Activated CD4-positive, alpha-beta T cell treated with anti-CD3 and anti-CD28 coated beads, Interleukin-2, amount 50 U/mL, for 1 hour (primary cell): ENCODE measurements at regions not wholly inside any gene's neighbourhood (a gene's known extent, or its start where the extent isn't known, plus 50 kb on each side); places are given as distances from the start of the nearest gene placed in this dataset.
"Not testable (repeated sequence)": the region's sequence is repeated elsewhere in the genome, so short reads cannot be mapped to it uniquely, and the experiment has no call there.

Source experiments
- DNase-seq: peaks from one replicate; pipeline ENCODE4 v3.0.0-alpha.2; 2020

DNA sequence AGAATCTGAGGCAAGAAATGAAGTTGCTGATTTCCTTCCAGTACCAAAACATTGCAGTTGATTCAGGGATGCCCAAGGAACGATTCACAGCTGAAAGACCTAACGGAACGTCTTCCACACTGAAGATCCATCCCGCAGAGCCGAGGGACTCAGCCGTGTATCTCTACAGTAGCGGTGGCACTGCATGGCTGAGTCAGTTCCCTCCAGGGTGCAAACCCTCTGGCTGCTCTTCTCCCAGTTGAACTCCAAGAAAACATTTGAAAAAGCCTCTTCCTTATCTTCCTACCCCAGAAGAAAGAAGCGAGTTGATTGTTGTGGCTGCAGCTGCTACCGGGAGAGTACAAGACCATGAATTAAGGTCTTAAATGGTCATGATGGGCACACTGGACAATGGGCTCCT, 147.1 kb upstream of the PRSS1 start:
- DNase-seq: no peak

- no peak for DNase-seq
Measured at GRCh38 chr7:142598297-142598696, 151.0 kb upstream of the PRSS1 start.

DNA sequence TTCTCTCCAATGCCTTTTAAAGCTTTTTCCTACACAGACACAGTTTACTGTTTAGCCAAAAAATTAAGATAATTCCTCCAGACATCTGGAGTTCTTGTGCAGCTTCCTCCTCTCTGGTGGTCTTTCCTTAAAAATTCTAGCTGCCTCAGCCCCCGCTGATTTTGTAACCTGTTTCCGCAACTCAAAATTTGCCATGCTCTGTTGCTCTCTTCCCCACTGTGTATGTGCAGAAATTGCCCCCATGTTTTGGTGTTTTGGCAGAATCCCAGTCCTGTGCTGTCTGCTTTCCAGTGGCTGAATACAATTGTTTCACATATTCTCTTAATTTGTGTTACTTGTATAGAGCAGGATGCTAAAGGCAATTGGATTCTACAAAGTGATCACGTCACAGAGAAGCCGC, 151.7 kb upstream of the PRSS1 start:
- no peak for DNase-seq

DNA sequence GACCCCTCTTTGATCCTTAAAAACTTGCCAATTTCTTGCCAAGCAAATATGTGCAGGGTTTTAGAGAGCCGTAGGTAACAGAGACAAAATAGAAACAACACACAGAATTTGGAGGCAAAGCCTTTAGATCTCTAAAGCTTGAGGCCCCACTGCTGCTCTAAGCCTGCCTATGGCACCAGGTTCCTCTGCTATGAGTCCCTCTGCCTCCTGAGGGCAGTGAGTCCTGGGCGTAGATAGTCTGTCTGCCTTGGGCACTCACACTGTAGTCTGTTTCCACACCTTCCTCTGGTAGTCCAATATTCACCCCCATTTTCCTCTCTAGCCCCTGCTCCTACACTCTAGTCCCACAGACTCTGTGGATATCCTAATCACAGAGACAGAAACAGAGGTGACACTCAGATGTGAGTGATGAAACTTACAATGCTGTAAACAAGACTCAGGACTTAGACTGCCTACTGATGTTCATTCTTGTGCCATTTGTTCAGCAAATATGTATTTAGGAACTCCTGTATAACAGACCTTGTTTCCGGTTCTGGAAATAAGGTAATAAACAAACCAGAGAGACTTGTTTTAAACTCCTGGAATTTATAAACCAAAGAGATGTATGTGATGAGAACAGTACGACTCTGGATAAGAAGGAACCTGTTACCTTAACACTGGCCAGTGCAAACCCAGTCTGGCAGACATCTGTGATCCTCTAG, 153.3 kb upstream of the PRSS1 start:
- DNase-seq: no peak

DNA sequence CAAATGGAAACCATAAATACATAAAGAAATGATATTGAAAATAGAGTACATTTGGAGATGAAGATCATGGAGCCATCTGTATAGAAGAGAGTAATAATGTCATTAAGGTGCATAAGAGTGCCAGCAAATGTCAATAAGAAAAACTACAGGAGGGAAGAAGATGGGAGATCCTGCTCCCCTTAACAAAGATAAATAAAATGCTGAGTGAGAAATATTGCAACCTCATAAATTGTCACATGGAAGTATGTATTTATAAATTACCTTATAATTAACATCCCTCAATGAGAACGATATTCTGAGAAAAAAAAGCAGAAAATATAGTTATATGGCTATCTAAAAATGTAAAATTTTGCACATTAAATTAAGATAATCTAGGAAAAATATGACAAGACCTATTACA, 155.2 kb upstream of the PRSS1 start:
- DNase-seq: no peak

DNA sequence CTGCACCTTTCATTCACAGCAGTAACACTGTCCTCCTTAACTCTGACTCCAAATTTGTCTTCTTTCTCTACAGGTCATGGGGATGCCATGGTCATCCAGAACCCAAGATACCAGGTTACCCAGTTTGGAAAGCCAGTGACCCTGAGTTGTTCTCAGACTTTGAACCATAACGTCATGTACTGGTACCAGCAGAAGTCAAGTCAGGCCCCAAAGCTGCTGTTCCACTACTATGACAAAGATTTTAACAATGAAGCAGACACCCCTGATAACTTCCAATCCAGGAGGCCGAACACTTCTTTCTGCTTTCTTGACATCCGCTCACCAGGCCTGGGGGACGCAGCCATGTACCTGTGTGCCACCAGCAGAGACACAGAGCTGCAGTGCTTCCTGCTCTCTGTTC, 156.2 kb upstream of the PRSS1 start:
- no peak for DNase-seq

- no peak for DNase-seq
Measured at GRCh38 chr7:142592664-142593063, 156.6 kb upstream of the PRSS1 start.

DNA sequence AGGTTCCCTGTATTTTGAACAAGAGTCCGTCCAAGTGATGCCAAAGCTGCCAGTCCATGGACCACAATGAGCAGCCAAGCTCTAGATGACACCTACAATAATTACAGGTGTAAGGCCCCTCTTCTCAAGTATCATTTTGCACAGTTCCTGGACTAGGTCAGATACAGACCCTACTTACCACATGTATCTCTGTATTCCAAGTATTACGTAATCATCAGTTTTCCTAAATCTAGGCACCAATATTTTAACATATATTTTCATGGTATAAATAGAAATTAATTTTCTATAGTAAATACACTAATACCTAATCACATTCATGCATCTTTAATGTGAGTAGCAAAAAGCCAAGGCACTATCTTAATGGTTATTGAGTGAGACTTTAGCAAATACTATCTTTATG, 157.0 kb upstream of the PRSS1 start:
- no peak for DNase-seq

- no peak for DNase-seq
Measured at GRCh38 chr7:142590830-142591457, 158.3 kb upstream of the PRSS1 start.

- DNase-seq: no peak
Measured at GRCh38 chr7:142590077-142590476, 159.2 kb upstream of the PRSS1 start.

- DNase-seq: no peak
Measured at GRCh38 chr7:142587578-142588191, 161.6 kb upstream of the PRSS1 start.

DNA sequence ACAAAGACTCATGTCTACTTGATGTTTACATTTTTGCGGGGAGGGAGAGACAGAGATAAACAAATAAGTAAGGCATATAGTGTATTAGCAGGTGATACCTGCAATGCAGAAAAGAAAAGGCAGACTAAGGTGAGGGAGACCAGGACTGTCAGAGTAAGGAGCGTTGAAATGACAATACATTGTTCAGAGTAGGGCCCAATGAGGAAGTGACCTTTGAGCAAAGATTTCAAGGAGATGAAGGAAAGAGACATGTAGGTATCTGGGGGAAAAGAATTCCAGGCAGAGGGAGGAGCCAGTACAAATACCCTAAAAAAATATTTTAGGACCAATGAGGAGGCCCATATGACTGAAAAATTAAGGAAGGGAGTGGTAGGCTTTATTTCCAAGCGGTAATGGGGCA, 162.7 kb upstream of the PRSS1 start:
- no peak for DNase-seq

DNA sequence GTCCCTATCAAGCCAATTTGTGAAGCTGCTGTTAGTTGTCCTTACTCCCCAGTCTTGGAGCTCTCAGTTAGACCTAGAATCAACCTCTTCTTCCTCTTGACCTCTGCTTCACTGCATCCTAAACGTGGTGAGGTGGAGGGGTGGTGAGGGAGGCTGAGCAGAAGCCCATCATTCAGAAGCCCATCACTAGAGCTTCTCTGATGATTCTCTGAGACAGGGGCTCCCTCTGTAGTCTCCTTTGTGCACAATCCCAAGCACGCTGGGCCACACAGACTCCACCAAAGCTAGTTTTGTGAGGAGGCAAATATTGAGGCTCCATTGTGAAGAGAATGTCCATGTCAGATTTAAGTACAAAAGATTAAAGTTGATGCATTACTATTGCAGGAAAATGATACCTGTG, 163.8 kb upstream of the PRSS1 start:
- no peak for DNase-seq

DNA sequence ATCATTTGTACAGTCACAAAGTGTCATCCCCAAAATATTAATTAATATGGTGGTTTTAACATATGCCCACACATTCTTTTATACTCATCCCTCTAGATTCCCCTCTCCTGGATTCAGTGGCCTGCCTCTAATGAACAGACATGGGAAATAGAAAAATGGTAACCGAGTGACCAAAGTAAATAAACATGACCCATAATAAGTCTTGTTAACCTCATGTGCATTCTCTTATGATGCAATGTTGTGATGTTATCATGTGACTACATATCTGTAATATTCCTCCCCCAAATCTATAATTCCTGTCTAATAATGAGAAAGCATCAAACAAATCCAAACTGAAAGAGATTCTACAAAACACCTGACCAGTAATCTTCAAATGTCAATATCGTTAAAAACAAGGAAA, 164.5 kb upstream of the PRSS1 start:
- DNase-seq: no peak

DNA sequence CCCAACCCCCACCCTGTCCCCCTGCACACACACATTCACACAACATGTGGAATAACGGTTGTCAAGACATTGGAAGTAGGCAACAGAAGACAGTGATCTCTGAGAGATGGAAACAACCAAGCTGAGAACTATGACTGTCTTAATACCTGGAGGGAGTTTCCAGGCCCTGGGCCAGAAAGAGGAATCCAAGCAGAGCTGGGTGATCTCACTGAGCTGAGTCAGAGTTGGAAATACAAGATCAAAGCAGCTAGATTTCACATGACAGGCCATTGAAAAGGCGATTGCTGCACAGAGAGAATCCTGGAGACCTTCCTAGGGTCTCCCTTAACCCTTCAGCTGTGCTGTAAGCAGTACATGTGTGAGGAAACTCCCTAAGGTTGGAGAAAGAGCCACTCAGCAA, 165.8 kb upstream of the PRSS1 start:
- DNase-seq: no peak

DNA sequence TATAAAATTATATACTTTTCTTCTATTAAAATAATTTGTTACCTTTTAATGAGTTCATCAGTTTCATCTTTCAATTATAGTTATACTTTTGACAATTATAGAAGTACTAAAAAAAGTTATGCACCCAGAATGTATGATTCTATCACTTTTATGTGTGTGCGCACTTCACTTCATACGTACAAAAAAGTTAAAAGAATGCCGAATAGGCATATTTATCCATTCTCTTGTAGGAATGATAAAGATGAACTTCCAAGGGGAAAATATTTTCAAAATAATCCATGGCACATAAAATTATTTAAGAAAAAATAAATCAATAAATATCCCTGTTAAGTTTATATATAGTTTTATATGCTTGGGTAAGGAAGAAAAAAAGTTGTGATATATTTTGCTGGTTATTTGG, 166.9 kb upstream of the PRSS1 start:
- no peak for DNase-seq

GRCh38 chr7:142581341-142581740, 167.9 kb upstream of the PRSS1 start:
- DNase-seq: no peak

- DNase-seq: no peak
Measured at GRCh38 chr7:142579946-142580345, 169.3 kb upstream of the PRSS1 start.

GRCh38 chr7:142575351-142575750, 173.9 kb upstream of the PRSS1 start:
- DNase-seq: not testable (repeated sequence)

GRCh38 chr7:142571581-142571980, 177.7 kb upstream of the PRSS1 start:
- no peak for DNase-seq

DNA sequence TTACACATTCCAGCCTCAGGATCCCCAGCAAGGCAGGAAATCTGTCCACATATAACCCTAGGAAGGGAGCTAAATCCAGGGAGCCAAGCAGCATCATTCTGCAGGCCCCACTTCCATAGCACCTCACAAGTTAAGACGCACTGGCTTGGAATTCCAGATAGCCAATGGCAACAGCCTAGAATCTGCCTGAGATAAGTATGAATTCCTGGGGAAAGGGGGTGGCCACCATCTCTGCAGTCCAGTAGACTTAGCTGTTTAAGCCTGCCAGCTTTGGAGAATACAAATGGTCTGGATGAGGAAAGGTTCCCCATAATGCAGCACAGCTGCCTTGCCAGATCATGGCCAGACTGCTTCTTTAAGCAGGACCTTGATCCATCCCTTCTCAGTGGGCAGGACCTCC, 179.4 kb upstream of the PRSS1 start:
- no peak for DNase-seq

DNA sequence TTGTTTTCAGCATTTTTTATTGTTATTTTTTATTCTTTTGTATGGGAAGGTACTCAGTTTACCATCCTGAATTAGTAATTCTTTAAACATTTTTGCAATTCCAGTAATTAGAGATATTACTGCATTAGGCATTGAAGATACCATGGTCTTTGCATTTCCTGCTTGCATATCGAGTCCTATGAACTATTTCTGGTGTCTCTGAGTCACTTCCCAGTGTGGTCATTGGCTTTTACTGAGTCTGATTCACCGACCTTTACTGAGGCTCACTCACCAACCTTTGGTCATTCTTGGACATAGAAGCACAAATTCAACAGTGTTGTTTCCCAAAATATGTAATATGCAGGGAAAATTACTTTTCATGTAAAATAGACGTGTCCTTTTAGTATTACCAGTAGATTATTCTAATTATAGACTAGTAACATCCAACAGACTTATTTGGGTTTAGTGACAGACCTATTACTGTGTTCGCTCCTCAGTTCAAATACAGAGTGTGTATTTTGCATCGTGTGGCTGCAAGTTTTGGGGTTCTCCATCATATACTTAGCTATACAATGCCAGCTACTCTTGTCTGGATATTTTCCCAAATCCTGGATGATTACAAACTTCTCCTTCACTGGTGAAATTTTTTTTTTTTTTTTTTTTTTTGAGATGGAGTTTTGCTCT, 180.7 kb upstream of the PRSS1 start:
- DNase-seq: no peak

DNA sequence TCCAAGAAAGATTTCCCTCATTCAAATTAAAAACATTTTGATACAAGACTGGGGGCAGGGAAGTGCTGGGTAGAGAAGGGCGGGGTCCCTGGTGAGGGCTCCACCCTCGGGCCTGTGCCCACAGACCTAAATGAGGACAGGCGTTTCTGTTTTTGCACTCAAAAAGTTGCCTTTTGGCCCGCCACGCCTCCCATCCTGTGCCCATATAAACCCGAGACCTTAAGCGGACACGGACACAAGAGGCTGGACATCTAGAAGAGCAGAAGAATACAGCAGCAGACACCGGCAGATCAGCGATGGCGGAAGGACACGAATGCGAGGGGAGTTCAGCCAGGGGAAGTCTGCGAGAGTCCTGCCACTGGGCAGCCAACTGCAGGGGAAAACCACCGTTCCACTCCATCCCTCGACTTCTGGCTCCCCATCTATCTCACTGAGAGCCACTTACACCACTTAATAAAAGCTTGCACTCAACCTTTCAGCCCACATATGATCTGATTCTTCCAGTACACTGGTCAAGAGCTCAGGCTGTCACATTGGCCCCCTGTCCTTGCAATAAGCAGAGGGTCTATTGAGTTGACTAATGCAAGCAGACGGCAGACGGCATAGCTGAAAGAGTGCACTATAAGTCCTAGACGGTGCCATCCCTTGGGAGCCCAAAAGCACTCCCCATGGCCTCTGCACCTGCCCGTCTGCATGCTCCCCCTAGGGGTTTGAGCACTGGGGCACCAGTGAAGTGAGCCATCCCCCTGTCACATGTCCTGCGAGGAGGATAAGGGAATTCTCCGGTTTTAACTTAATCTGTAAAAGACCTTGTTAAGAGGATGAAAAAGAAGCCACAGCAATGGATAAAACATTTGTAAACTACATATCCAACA, 181.8 kb upstream of the PRSS1 start:
- DNase-seq: no peak
